Lower lobe of right lung (tissue), 2 donors: ENCODE measurements at regions not wholly inside any gene's neighbourhood (a gene's known extent, or its start where the extent isn't known, plus 50 kb on each side); places are given as distances from the start of the nearest gene placed in this dataset.

Experiments used
- ATAC-seq, 2 donors: fragments of 200-7000 bp; cut with Tn5 transposase; one replicate each; pipeline ENCODE4 v1.9.1; 2020 to 2022; ENCODE audit warnings: mild to moderate bottlenecking in 2 of 2, moderate library complexity in 2 of 2
- DNase-seq: peaks from one replicate; pipeline ENCODE4 v3.0.0-alpha.2; 2020
- H3K27ac ChIP-seq: fragments of 200-600 bp; one replicate; pipeline ENCODE4 v1.8.0; 2022
- H3K27me3 ChIP-seq: fragments of 200-600 bp; one replicate; pipeline ENCODE4 v1.8.0; 2022; ENCODE audit warnings: low read depth
- H3K36me3 ChIP-seq: fragments of 200-600 bp; one replicate; pipeline ENCODE4 v1.8.0; 2022; ENCODE audit warnings: mild to moderate bottlenecking
- H3K4me1 ChIP-seq: fragments of 200-600 bp; one replicate; pipeline ENCODE4 v1.8.0; 2022
- H3K4me3 ChIP-seq: fragments of 200-600 bp; one replicate; pipeline ENCODE4 v1.8.0; 2022; ENCODE audit warnings: mild to moderate bottlenecking
- H3K9me3 ChIP-seq: fragments of 200-600 bp; one replicate; pipeline ENCODE4 v1.8.0; 2022
- intact Hi-C: fragments of 100-400 bp; cut with DNase I; formaldehyde crosslinking; loops from one replicate; pipeline ENCODE4 v1.11.0; 2022
- TF ChIP-seq, protein P1 (sequence below): fragments of 200-600 bp; IDR thresholded peaks from one replicate; pipeline ENCODE4 v1.8.0; 2022; ENCODE audit warnings: antibody characterized with exemption, mild to moderate bottlenecking
- donor health status: DM: no; HTN: yes; CAD: no; lungs with severe emphysema.

DNA sequence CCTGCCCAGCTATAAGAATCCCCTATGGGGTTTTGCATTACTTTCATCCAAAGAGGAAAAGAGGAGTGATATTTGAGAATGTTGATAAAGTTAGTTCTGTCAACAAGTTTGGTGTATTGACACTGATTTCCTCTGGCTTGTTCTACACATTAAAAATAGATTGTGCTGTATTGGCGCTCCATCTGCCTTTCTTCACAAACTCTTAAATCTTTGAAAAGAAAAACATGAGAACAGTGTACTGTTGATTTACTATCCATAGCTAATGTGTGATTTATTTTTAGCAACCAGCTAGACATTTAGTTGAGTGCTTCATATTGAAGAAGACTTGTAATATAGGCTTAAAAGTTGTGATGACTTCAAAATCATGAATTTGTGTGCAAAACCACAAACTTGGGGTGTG, 261.2 kb upstream of the ANKRD50 start:
- TF ChIP-seq, protein P1, sequence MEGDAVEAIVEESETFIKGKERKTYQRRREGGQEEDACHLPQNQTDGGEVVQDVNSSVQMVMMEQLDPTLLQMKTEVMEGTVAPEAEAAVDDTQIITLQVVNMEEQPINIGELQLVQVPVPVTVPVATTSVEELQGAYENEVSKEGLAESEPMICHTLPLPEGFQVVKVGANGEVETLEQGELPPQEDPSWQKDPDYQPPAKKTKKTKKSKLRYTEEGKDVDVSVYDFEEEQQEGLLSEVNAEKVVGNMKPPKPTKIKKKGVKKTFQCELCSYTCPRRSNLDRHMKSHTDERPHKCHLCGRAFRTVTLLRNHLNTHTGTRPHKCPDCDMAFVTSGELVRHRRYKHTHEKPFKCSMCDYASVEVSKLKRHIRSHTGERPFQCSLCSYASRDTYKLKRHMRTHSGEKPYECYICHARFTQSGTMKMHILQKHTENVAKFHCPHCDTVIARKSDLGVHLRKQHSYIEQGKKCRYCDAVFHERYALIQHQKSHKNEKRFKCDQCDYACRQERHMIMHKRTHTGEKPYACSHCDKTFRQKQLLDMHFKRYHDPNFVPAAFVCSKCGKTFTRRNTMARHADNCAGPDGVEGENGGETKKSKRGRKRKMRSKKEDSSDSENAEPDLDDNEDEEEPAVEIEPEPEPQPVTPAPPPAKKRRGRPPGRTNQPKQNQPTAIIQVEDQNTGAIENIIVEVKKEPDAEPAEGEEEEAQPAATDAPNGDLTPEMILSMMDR: no peak
- no peaks in the 10 kb centered on the region for H3K9me3 ChIP-seq

DNA sequence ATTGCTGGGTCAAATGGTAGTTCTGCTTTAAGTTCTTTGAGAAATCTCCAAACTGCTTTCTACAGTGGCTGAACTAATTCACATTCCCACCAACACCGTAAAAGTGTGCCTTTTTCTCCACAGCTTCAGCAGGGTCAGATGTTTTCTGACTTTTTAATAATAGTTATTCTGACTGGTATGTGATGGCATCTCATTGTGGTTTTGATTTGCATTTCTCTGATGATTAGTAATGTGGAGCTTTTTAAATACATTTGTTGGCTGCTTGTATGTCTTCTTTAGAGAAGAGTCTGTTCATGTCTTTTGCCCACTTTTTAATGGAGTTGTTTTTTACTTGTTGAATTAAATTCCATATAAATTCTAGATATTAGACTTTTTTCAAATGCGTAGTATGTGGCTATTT, 257.5 kb upstream of the ANKRD50 start:
- Histone ChIP-seq H3K4me1 (no peaks in the 10 kb centered on the region), H3K4me3 (no peak overlapping the region), H3K27me3 (no peaks in the 10 kb centered on the region), H3K27ac (no peak overlapping the region), H3K36me3 (no peaks in the 10 kb centered on the region), H3K9me3 (no peaks in the 10 kb centered on the region)
- intact Hi-C loops: no loop called here
- DNase-seq (no peak), ATAC-seq (no peak)
- TF ChIP-seq, protein P1: no peak

More for the DNA sequence above, 261.2 kb upstream of the ANKRD50 start:
- Histone ChIP-seq H3K27ac (no peak overlapping the region), H3K4me1 (no peaks in the 10 kb centered on the region), H3K36me3 (no peaks in the 10 kb centered on the region), H3K27me3 (no peaks in the 10 kb centered on the region), H3K4me3 (no peak overlapping the region)
- no peak for ATAC-seq
- intact Hi-C loops: no loop called here
- no peak for DNase-seq

DNA sequence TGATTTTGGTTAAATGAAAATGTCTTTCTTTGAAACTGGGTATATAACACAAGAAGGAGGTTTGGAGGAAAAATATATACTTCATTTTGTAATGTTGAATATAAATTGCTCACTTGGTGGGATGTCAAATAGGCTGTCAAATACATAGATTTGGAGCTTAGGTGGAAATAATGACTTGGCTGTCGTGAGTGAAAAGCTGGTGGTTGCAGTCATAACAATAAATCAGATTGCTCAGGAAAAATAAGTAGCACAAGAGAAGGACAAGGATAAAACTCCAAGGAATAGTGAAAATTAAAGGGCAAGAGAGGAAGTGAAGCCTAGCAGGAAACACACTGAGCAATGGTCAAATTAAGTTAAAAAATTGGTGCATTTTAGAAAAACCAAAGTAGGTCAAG, 253.0 kb upstream of the ANKRD50 start:
- Histone ChIP-seq H3K4me1 (no peaks in the 10 kb centered on the region), H3K27ac (no peak overlapping the region), H3K4me3 (no peak overlapping the region), H3K9me3 (peaks cover 9% of the 10 kb centered on the region), H3K36me3 (no peaks in the 10 kb centered on the region), H3K27me3 (no peaks in the 10 kb centered on the region)
- DNase-seq (no peak), ATAC-seq (no peak)
- intact Hi-C loops: no loop called here
- TF ChIP-seq, protein P1: no peak

DNA sequence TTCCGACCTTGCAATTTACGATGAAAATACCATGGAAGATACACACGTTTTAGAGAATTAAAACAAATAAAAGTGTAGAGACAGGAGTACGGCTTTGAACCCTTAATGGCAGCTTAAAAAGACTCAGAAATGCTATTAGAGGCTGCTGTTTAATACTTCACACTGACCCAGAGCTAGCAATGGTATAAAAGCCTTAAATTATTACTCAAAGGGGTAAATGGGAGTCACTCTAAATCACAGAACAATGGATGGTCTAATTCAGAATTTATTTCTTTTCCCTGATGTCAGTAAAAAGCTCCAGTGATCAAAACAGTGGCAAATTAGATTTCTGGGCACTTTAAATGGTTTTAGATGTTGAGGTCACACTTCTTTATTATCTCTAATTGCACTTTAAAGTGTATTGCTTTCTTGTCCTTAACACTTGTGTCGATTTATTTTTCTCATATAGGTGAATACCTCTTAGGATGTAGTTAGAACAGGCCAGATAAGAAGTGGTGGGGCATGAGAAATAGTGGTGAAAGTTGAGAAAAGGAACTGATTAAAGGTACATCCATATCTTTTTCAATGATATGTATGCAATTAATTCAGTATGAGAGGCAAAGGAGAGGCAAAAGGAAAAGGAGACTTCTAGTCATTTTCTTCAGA, 252.4 kb upstream of the ANKRD50 start:
- Histone ChIP-seq H3K9me3 (peaks cover 9% of the 10 kb centered on the region), H3K36me3 (no peaks in the 10 kb centered on the region), H3K27me3 (no peaks in the 10 kb centered on the region), H3K4me3 (no peak overlapping the region), H3K27ac (no peak overlapping the region), H3K4me1 (no peaks in the 10 kb centered on the region)
- no peak for ATAC-seq
- DNase-seq: no peak
- intact Hi-C loops: no loop called here
- TF ChIP-seq, protein P1: no peak

DNA sequence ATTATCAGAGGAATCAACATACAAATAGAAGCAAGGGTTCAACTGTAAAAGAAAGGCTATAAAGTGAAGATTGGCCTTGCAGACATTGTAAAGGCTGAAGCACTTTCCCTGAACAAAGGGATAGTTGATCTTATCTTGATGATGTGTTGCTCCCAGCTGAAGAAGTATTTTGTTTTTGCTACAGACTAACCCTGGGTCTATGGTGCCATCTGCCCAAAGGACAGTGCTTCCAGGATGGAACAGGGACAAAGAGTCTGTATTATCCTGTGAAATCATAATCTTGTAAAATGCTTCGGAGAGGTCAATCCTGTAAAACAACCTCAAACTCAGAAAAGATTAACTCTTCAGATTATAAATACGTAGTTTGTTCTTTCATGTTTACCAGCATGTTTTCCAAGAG, 251.7 kb upstream of the ANKRD50 start:
- Histone ChIP-seq H3K4me3 (no peak overlapping the region), H3K9me3 (peaks cover 9% of the 10 kb centered on the region), H3K27ac (no peak overlapping the region), H3K4me1 (no peaks in the 10 kb centered on the region), H3K36me3 (no peaks in the 10 kb centered on the region), H3K27me3 (no peaks in the 10 kb centered on the region)
- intact Hi-C loops: no loop called here
- DNase-seq (no peak), ATAC-seq (no peak)
- TF ChIP-seq, protein P1: no peak
